Fibroblast of lung (primary cell): ENCODE measurements at regions not wholly inside any gene's neighbourhood (a gene's known extent, or its start where the extent isn't known, plus 50 kb on each side); places are given as distances from the start of the nearest gene placed in this dataset.

Experiments
- DNase-seq, 2 donors: peaks; one replicate each; pipeline versions ENCODE4 v3.0.0 to v3.0.0-alpha.2; 2010; ENCODE audit warnings: low read depth in 2 of 2
- H2AFZ ChIP-seq: 2 replicates; pipeline ENCODE4 v1.5.1; 2012; ENCODE audit warnings: low read length, control low read depth, inconsistent platforms
- H3K27ac ChIP-seq: 2 replicates; pipeline ENCODE4 v1.5.1; 2011; ENCODE audit warnings: low read length, control low read depth; ENCODE audit not compliant: insufficient read depth
- H3K27me3 ChIP-seq: 2 replicates; pipeline ENCODE4 v1.5.1; 2011; ENCODE audit warnings: mild to moderate bottlenecking, low read length; ENCODE audit not compliant: control insufficient read depth, insufficient read depth
- H3K36me3 ChIP-seq: 2 replicates; pipeline ENCODE4 v1.5.1; 2011; ENCODE audit warnings: low read length; ENCODE audit not compliant: control insufficient read depth, insufficient read depth
- H3K4me1 ChIP-seq: 2 replicates; pipeline ENCODE4 v1.5.1; 2011; ENCODE audit warnings: low read length; ENCODE audit not compliant: control insufficient read depth, insufficient read depth; ENCODE audit errors: extremely low read depth
- H3K4me2 ChIP-seq: 2 replicates; pipeline ENCODE4 v1.5.1; 2011; ENCODE audit warnings: low read length, control low read depth; ENCODE audit not compliant: insufficient read depth; ENCODE audit errors: extremely low read depth
- H3K4me3 ChIP-seq, 4 experiments: fragments of 200-600 bp in 1 of 4; sonication (generic) in 1 of 4; replicated peaks in 1 of 4; 2 replicates each; pipeline ENCODE4 v1.5.1; 2011 to 2016; ENCODE audit warnings: low read length in 4 of 4, low read depth in 3 of 4, mild to moderate bottlenecking in 3 of 4, control low read depth in 2 of 4, inconsistent platforms in 1 of 4, mixed read lengths in 1 of 4; ENCODE audit not compliant: insufficient read depth in 1 of 4; ENCODE audit errors: control extremely low read depth in 1 of 4
- H3K79me2 ChIP-seq: 2 replicates; pipeline ENCODE4 v1.5.1; 2012; ENCODE audit warnings: mild to moderate bottlenecking, low read length, inconsistent platforms; ENCODE audit not compliant: control insufficient read depth, insufficient read depth
- H3K9ac ChIP-seq: 2 replicates; pipeline ENCODE4 v1.5.1; 2011; ENCODE audit warnings: mild to moderate bottlenecking, low read length, control low read depth; ENCODE audit not compliant: insufficient read depth
- H3K9me3 ChIP-seq: 2 replicates; pipeline ENCODE4 v1.5.1; 2012; ENCODE audit warnings: low read depth, low read length; ENCODE audit not compliant: control insufficient read depth, insufficient read depth
- H4K20me1 ChIP-seq: 2 replicates; pipeline ENCODE4 v1.5.1; 2011; ENCODE audit warnings: low read length; ENCODE audit not compliant: control insufficient read depth, insufficient read depth; ENCODE audit errors: extremely low read depth
- EZH2 ChIP-seq: IDR thresholded peaks from 2 replicates; pipeline ENCODE4 v1.5.1; 2012; ENCODE audit warnings: low read length, control low read depth, mild to moderate bottlenecking; ENCODE audit errors: missing control alignments
- TF ChIP-seq, protein P1 (sequence below), 2 donors: IDR thresholded peaks in 1 of 2; conservative IDR thresholded peaks in 1 of 2; 1 replicate in 1 of 2; 2 replicates in 1 of 2; pipeline ENCODE4 v1.5.1; 2011 to 2012; ENCODE audit warnings: low read length in 2 of 2, control low read depth in 1 of 2, inconsistent platforms in 1 of 2, low read depth in 1 of 2, mild to moderate bottlenecking in 1 of 2

GRCh38 chr13:74005320-74006157 is 128.7 kb downstream of the KLF12 start:
- H4K20me1 ChIP-seq, result peaks cover 2% of the 10 kb centered on the region
- DNase-seq, result no peak
- no peak overlapping the region for H3K9ac ChIP-seq
- no peak overlapping the region for H2AFZ ChIP-seq
- H3K27me3 ChIP-seq, result no peaks in the 10 kb centered on the region
- H3K27ac ChIP-seq, result no peak overlapping the region
- no peak overlapping the region for H3K4me2 ChIP-seq
- no peaks in the 10 kb centered on the region for H3K4me1 ChIP-seq
- no peaks in the 10 kb centered on the region for H3K9me3 ChIP-seq
- TF ChIP-seq, protein P1, sequence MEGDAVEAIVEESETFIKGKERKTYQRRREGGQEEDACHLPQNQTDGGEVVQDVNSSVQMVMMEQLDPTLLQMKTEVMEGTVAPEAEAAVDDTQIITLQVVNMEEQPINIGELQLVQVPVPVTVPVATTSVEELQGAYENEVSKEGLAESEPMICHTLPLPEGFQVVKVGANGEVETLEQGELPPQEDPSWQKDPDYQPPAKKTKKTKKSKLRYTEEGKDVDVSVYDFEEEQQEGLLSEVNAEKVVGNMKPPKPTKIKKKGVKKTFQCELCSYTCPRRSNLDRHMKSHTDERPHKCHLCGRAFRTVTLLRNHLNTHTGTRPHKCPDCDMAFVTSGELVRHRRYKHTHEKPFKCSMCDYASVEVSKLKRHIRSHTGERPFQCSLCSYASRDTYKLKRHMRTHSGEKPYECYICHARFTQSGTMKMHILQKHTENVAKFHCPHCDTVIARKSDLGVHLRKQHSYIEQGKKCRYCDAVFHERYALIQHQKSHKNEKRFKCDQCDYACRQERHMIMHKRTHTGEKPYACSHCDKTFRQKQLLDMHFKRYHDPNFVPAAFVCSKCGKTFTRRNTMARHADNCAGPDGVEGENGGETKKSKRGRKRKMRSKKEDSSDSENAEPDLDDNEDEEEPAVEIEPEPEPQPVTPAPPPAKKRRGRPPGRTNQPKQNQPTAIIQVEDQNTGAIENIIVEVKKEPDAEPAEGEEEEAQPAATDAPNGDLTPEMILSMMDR (conservative IDR thresholded peaks at IDR 0.05 in 1 of 2, IDR thresholded peaks at IDR 0.05 in 1 of 2; ENCODE audit: low read depth in 1 of 2, low read length in 2 of 2), result no peak
- TF ChIP-seq EZH2, result no peak
- H3K36me3 ChIP-seq, result no peaks in the 10 kb centered on the region
- no peaks in the 10 kb centered on the region for H3K79me2 ChIP-seq
- H3K4me3 ChIP-seq, result no peak overlapping the region

DNA sequence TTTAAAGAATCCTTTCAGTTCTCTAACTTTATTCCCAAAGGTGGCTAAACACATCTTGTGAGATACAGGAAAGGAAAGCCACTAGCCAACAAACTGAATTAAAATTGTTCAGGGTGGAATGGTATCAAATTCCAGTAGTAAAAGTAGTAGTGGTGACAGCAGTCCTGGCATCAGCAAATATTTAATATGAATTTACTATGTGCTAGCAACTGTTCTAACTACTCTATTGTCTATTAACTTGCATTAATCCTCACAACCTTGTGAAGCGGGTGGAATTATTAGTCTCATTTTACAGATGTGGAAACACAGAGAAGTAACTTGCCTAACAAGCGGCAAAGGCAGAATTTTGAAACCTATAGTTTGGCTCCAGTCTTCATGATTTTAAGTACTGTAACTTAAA is 130.1 kb downstream of the KLF12 start:
- Histone ChIP-seq H2AFZ (no peak overlapping the region), H3K9ac (no peak overlapping the region), H3K9me3 (no peaks in the 10 kb centered on the region), H4K20me1 (peaks cover 2% of the 10 kb centered on the region), H3K36me3 (no peaks in the 10 kb centered on the region), H3K27ac (no peak overlapping the region), H3K4me3 (no peak overlapping the region), H3K4me1 (no peaks in the 10 kb centered on the region), H3K27me3 (no peaks in the 10 kb centered on the region), H3K4me2 (no peak overlapping the region), H3K79me2 (no peaks in the 10 kb centered on the region)
- TF ChIP-seq, protein P1 (conservative IDR thresholded peaks at IDR 0.05 in 1 of 2, IDR thresholded peaks at IDR 0.05 in 1 of 2; ENCODE audit: low read depth in 1 of 2, low read length in 2 of 2), result no peak
- no peak for TF ChIP-seq EZH2
- DNase-seq, result no peak

- peak in 1 of 2 donors; percentile 8 for DNase-seq
- no peak overlapping the region for H2AFZ ChIP-seq
- H3K9ac ChIP-seq, result no peak overlapping the region
- H3K36me3 ChIP-seq, result no peaks in the 10 kb centered on the region
- no peaks in the 10 kb centered on the region for H3K4me1 ChIP-seq
- TF ChIP-seq EZH2, result no peak
- TF ChIP-seq, protein P1 (conservative IDR thresholded peaks at IDR 0.05 in 1 of 2, IDR thresholded peaks at IDR 0.05 in 1 of 2; ENCODE audit: low read depth in 1 of 2, low read length in 2 of 2), result no peak
- H3K79me2 ChIP-seq, result no peaks in the 10 kb centered on the region
- no peak overlapping the region for H3K4me3 ChIP-seq
- H3K9me3 ChIP-seq, result no peaks in the 10 kb centered on the region
- no peaks in the 10 kb centered on the region for H3K27me3 ChIP-seq
- no peak overlapping the region for H3K4me2 ChIP-seq
- peaks cover 2% of the 10 kb centered on the region for H4K20me1 ChIP-seq
- H3K27ac ChIP-seq, result no peak overlapping the region
Measured at GRCh38 chr13:74003374-74003773, 130.8 kb downstream of the KLF12 start.
